ENCODE measurements at regions not wholly inside any gene's neighbourhood (a gene's known extent, or its start where the extent isn't known, plus 50 kb on each side); places are given as distances from the start of the nearest gene placed in this dataset.

DNA sequence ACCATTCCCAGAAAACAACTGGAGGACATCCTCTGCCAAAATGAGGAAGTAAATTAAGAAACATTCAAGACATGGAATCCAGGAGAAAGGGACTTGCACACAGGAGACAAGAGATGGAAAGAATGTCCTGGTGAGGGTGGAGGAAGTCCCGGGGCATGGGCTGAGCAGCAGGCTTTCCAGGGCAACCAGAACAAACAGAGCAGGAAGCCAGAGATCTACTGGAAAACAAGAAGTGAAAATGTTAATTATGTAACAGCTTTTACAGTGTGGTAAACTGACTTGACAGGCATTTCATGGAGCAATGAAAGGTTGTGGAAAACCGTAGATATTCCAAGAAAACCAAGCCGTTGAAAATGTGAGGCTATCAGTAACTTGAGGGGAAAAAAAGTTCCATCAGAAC, 55.2 kb upstream of the ZNF746 start:
- no peaks in the 10 kb centered on the region for H3K36me3 ChIP-seq (ENCODE audit: control insufficient read depth, insufficient read depth, low read length)
- DNase-seq (ENCODE audit: low read depth): no peak
- TF ChIP-seq, protein P1, sequence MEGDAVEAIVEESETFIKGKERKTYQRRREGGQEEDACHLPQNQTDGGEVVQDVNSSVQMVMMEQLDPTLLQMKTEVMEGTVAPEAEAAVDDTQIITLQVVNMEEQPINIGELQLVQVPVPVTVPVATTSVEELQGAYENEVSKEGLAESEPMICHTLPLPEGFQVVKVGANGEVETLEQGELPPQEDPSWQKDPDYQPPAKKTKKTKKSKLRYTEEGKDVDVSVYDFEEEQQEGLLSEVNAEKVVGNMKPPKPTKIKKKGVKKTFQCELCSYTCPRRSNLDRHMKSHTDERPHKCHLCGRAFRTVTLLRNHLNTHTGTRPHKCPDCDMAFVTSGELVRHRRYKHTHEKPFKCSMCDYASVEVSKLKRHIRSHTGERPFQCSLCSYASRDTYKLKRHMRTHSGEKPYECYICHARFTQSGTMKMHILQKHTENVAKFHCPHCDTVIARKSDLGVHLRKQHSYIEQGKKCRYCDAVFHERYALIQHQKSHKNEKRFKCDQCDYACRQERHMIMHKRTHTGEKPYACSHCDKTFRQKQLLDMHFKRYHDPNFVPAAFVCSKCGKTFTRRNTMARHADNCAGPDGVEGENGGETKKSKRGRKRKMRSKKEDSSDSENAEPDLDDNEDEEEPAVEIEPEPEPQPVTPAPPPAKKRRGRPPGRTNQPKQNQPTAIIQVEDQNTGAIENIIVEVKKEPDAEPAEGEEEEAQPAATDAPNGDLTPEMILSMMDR (IDR thresholded peaks at IDR 0.05; ENCODE audit: insufficient read depth, low read length, poor library complexity, severe bottlenecking): no peak
- no peaks in the 10 kb centered on the region for H3K27me3 ChIP-seq (ENCODE audit: control insufficient read depth, insufficient read depth, low read length)
- H3K4me3 ChIP-seq (ENCODE audit: low read depth, low read length): no peak overlapping the region
